HCT116 (cell line): ENCODE measurements at regions not wholly inside any gene's neighbourhood (a gene's known extent, or its start where the extent isn't known, plus 50 kb on each side); places are given as distances from the start of the nearest gene placed in this dataset.
"Not testable (repeated sequence)": the region's sequence is repeated elsewhere in the genome, so short reads cannot be mapped to it uniquely, and the experiment has no call there.

Source experiments
- ATAC-seq: fragments of 200-7000 bp; cut with Tn5 transposase; 2 replicates; pipeline ENCODE4 v1.9.1; 2020; ENCODE audit warnings: mild to moderate bottlenecking, moderate library complexity
- BruUV-seq: library from RNA; stranded (reverse); fragments of 400-500 nt; replicated peaks from 2 replicates; lab custom pipeline; 2021; lab: Mats Ljungman, UMichigan
- CTCF ChIA-PET: fragments of 300-600 bp; sonication (Branson Sonifier 250); formaldehyde crosslinking; loops from one replicate; lab custom pipeline; 2021; ENCODE audit warnings: antibody characterized with exemption; lab: Charles Lee
- POLR2A ChIA-PET: fragments of 300-600, 350-600 bp; sonication (Branson Sonifier 250); formaldehyde crosslinking; loops from one replicate; lab custom pipeline; 2021; ENCODE audit warnings: antibody characterized with exemption; lab: Charles Lee
- RAD21 ChIA-PET, 2 experiments: fragments of 300-600 bp; sonication (Branson Sonifier 250); formaldehyde crosslinking; loops; one replicate each; lab custom pipeline; 2023; ENCODE audit warnings: low total read pairs in 2 of 2; ENCODE audit not compliant: uncharacterized antibody in 2 of 2, unreplicated experiment in 2 of 2, low non-redundant PET in 1 of 2; lab: Charles Lee
- DNase-seq: peaks from one replicate; pipeline ENCODE4 v3.0.0-alpha.2; 2010; ENCODE audit warnings: low read depth, low spot score
- H2AFZ ChIP-seq: fragments of 200-600 bp; shearing (Covaris generic), sonication (generic); 2 replicates; pipeline ENCODE4 v1.6.1; 2017; ENCODE audit warnings: low read depth, mixed run types, mixed read lengths, antibody characterized with exemption, low read length; ENCODE audit not compliant: poor library complexity, severe bottlenecking
- H3K27ac ChIP-seq: 2 replicates; pipeline ENCODE4 v1.5.1; 2012; ENCODE audit warnings: low read depth, low read length
- H3K27me3 ChIP-seq: fragments of 200-600 bp; sonication (generic); 2 replicates; pipeline ENCODE4 v1.6.1; 2016; ENCODE audit warnings: mixed run types, low read length, mixed read lengths; ENCODE audit not compliant: insufficient read depth
- H3K36me3 ChIP-seq, 2 experiments: fragments of 200-500 bp in 1 of 2; fragments of 200-600 bp in 1 of 2; sonication (Bioruptor generic) in 1 of 2; sonication (generic) in 1 of 2; 2 replicates each; pipeline versions ENCODE4 v1.5.1 to v1.6.1; 2014 to 2016; ENCODE audit warnings: low read length in 2 of 2, inconsistent platforms in 1 of 2, mixed read lengths in 1 of 2, mixed run types in 1 of 2; ENCODE audit not compliant: insufficient read depth in 2 of 2, control insufficient read depth in 1 of 2
- H3K4me1 ChIP-seq, 2 experiments: fragments of 200-600 bp in 1 of 2; sonication (generic) in 1 of 2; 2 replicates each; pipeline versions ENCODE4 v1.5.1 to v1.6.1; 2012 to 2017; ENCODE audit warnings: low read length in 2 of 2, inconsistent platforms in 1 of 2, mild to moderate bottlenecking in 1 of 2, mixed read lengths in 1 of 2, mixed run types in 1 of 2, moderate library complexity in 1 of 2; ENCODE audit not compliant: insufficient read depth in 2 of 2, control insufficient read depth in 1 of 2
- H3K4me2 ChIP-seq: fragments of 200-600 bp; sonication (generic); 2 replicates; pipeline ENCODE4 v1.6.1; 2017; ENCODE audit warnings: mixed run types, low read length, mixed read lengths
- H3K4me3 ChIP-seq, 2 experiments: fragments of 200-600 bp in 1 of 2; sonication (generic) in 1 of 2; replicated peaks in 1 of 2; 2 replicates each; pipeline ENCODE4 v1.5.1; 2011 to 2016; ENCODE audit warnings: low read length in 2 of 2, control low read depth in 1 of 2, low read depth in 1 of 2, mild to moderate bottlenecking in 1 of 2, mixed read lengths in 1 of 2, mixed run types in 1 of 2
- H3K79me2 ChIP-seq: fragments of 200-600 bp; sonication (generic); 2 replicates; pipeline ENCODE4 v1.6.1; 2017; ENCODE audit warnings: mild to moderate bottlenecking, mixed run types, low read length, moderate library complexity, mixed read lengths; ENCODE audit not compliant: insufficient read depth
- H3K9ac ChIP-seq: fragments of 200-600 bp; sonication (generic); 2 replicates; pipeline ENCODE4 v1.6.1; 2016; ENCODE audit warnings: low read length, mixed read lengths
- H3K9me2 ChIP-seq: fragments of 200-600 bp; sonication (generic), shearing (Covaris generic); 2 replicates; pipeline ENCODE4 v1.6.1; 2017; ENCODE audit warnings: mixed run types, mild to moderate bottlenecking, moderate library complexity; ENCODE audit not compliant: insufficient read depth
- H3K9me3 ChIP-seq, 2 experiments: fragments of 200-500 bp in 1 of 2; fragments of 200-600 bp in 1 of 2; sonication (Bioruptor generic) in 1 of 2; sonication (generic) in 1 of 2; 2 replicates each; pipeline ENCODE4 v1.6.1; 2014 to 2017; ENCODE audit warnings: low read length in 2 of 2, mixed read lengths in 2 of 2, inconsistent platforms in 1 of 2, low read depth in 1 of 2, mild to moderate bottlenecking in 1 of 2, mixed run types in 1 of 2, moderate library complexity in 1 of 2; ENCODE audit not compliant: control insufficient read depth in 1 of 2, insufficient read depth in 1 of 2
- H4K20me1 ChIP-seq: fragments of 200-600 bp; sonication (generic), shearing (Covaris generic); 2 replicates; pipeline ENCODE4 v1.6.1; 2017; ENCODE audit warnings: mixed run types, mild to moderate bottlenecking, moderate library complexity; ENCODE audit not compliant: insufficient read depth
- ATF3 ChIP-seq: IDR thresholded peaks from 2 replicates; pipeline ENCODE4 v1.6.1; 2012
- CBX3 ChIP-seq: IDR thresholded peaks from 2 replicates; pipeline ENCODE4 v1.6.1; 2012; ENCODE audit warnings: low read depth
- CEBPB ChIP-seq: IDR thresholded peaks from 2 replicates; pipeline ENCODE4 v1.6.1; 2012; ENCODE audit warnings: low read depth
- EGR1 ChIP-seq: IDR thresholded peaks from 2 replicates; pipeline ENCODE4 v1.6.1; 2012; ENCODE audit warnings: low read depth
- ELF1 ChIP-seq: IDR thresholded peaks from 2 replicates; pipeline ENCODE4 v1.6.1; 2012; ENCODE audit warnings: low read depth, borderline replicate concordance
- EZH2 ChIP-seq: fragments of 200-600 bp; sonication (generic); IDR thresholded peaks from 2 replicates; pipeline ENCODE4 v1.6.1; 2017; ENCODE audit warnings: antibody characterized with exemption, mixed run types
- FOSL1 ChIP-seq: IDR thresholded peaks from 2 replicates; pipeline ENCODE4 v1.6.1; 2012; ENCODE audit warnings: low read depth
- MAX ChIP-seq: IDR thresholded peaks from 2 replicates; pipeline ENCODE4 v1.6.1; 2012
- POLR2AphosphoS5 ChIP-seq: IDR thresholded peaks from 2 replicates; pipeline ENCODE4 v1.6.1; 2011; ENCODE audit warnings: mild to moderate bottlenecking, low read depth, low read length, moderate library complexity
- RAD21 ChIP-seq: IDR thresholded peaks from 2 replicates; pipeline ENCODE4 v1.6.1; 2012; ENCODE audit warnings: low read depth, mild to moderate bottlenecking
- SRF ChIP-seq: IDR thresholded peaks from 2 replicates; pipeline ENCODE4 v1.6.1; 2012; ENCODE audit warnings: low read depth
- TCF7L2 ChIP-seq: IDR thresholded peaks from 2 replicates; pipeline ENCODE4 v1.7.0; 2011; ENCODE audit warnings: borderline replicate concordance, inconsistent platforms; ENCODE audit not compliant: insufficient read depth, insufficient read length; ENCODE audit errors: extremely low read depth
- ZBTB33 ChIP-seq: IDR thresholded peaks from 2 replicates; pipeline ENCODE4 v1.6.1; 2011; ENCODE audit warnings: mild to moderate bottlenecking, low read length, moderate library complexity; ENCODE audit not compliant: insufficient replicate concordance; ENCODE audit errors: extremely low read depth
- ZFX ChIP-seq: fragments of 450-650 bp; IDR thresholded peaks from 2 replicates; pipeline ENCODE4 v1.6.1; 2017
- ZNF274 ChIP-seq: fragments of 200-500 bp; sonication (Bioruptor generic); IDR thresholded peaks from 2 replicates; pipeline ENCODE4 v1.6.1; 2014; ENCODE audit warnings: mild to moderate bottlenecking, low read depth, low read length, inconsistent platforms
- intact Hi-C: fragments of 100-400 bp; cut with micrococcal nuclease; formaldehyde crosslinking; loops from 2 replicates; pipeline ENCODE4 v1.10.0; 2022

GRCh38 chr5:163355811-163356210 is 81.6 kb upstream of the CCNG1 start:
- intact Hi-C loops, H3K27ac ChIP-seq, H3K9ac ChIP-seq, H3K79me2 ChIP-seq, H4K20me1 ChIP-seq, H3K9me3 ChIP-seq, BruUV-seq, H3K4me2 ChIP-seq, H3K9me2 ChIP-seq, H3K36me3 ChIP-seq, H3K27me3 ChIP-seq, H3K4me1 ChIP-seq, H3K4me3 ChIP-seq, DNase-seq, POLR2A ChIA-PET, RAD21 ChIA-PET, ATAC-seq, H2AFZ ChIP-seq, CTCF ChIA-PET: not testable (repeated sequence)

- no peaks in the 10 kb centered on the region for H3K9me3 ChIP-seq
- no peaks in the 10 kb centered on the region for H3K27me3 ChIP-seq
- H4K20me1 ChIP-seq = no peaks in the 10 kb centered on the region
- no peaks in the 10 kb centered on the region for H3K4me1 ChIP-seq
- no peak overlapping the region for H3K4me2 ChIP-seq
- H3K27ac ChIP-seq = no peak overlapping the region
- intact Hi-C loops = no loop called here
- no peak overlapping the region for H3K4me3 ChIP-seq
- H3K36me3 ChIP-seq = no peaks in the 10 kb centered on the region
- ChIA-PET POLR2A (no interaction called here), CTCF (no interaction called here), RAD21 (no interaction called here)
- no peaks in the 10 kb centered on the region for H3K9me2 ChIP-seq
- TF ChIP-seq ZNF274 = no peak
- no peak for TF ChIP-seq MAX
- no peak for TF ChIP-seq EGR1
- no peak for TF ChIP-seq ELF1
- TF ChIP-seq TCF7L2 = no peak
- TF ChIP-seq ZFX = no peak
- TF ChIP-seq FOSL1 = no peak
- no peak for TF ChIP-seq SRF
- TF ChIP-seq RAD21 = no peak
- TF ChIP-seq EZH2 = no peak
- no peak for TF ChIP-seq CEBPB
- TF ChIP-seq POLR2AphosphoS5 = no peak
- TF ChIP-seq ATF3 = no peak
- TF ChIP-seq CBX3 = no peak
- no peak for TF ChIP-seq ZBTB33
- ATAC-seq = no peak
- DNase-seq = no peak
- H2AFZ ChIP-seq = no peak overlapping the region
- no peaks in the 10 kb centered on the region for H3K79me2 ChIP-seq
- no TSS peak for BruUV-seq
- H3K9ac ChIP-seq = no peak overlapping the region
Observed at GRCh38 chr5:163357636-163358035, 79.8 kb upstream of the CCNG1 start.
